Ishikawa (cell line): ENCODE measurements at regions not wholly inside any gene's neighbourhood (a gene's known extent, or its start where the extent isn't known, plus 50 kb on each side); places are given as distances from the start of the nearest gene placed in this dataset.

Experiments
- CEBPB ChIP-seq: IDR thresholded peaks from 2 replicates; pipeline ENCODE4 v1.6.1; 2012
- CREB1 ChIP-seq: IDR thresholded peaks from 2 replicates; pipeline ENCODE4 v1.6.1; 2012; ENCODE audit warnings: low read depth
- EGR1 ChIP-seq: IDR thresholded peaks from 2 replicates; pipeline ENCODE4 v1.6.1; 2012
- EP300 ChIP-seq: IDR thresholded peaks from 2 replicates; pipeline ENCODE4 v1.6.1; 2012; ENCODE audit warnings: borderline replicate concordance
- FOXM1 ChIP-seq: IDR thresholded peaks from 2 replicates; pipeline ENCODE4 v1.6.1; 2012; ENCODE audit warnings: low read depth, borderline replicate concordance
- NFIC ChIP-seq: IDR thresholded peaks from 2 replicates; pipeline ENCODE4 v1.6.1; 2012
- RAD21 ChIP-seq: IDR thresholded peaks from 2 replicates; pipeline ENCODE4 v1.6.1; 2012; ENCODE audit warnings: low read depth
- TAF1 ChIP-seq: IDR thresholded peaks from 2 replicates; pipeline ENCODE4 v1.6.1; 2012; ENCODE audit warnings: low read depth, mild to moderate bottlenecking
- TEAD4 ChIP-seq: IDR thresholded peaks from 2 replicates; pipeline ENCODE4 v1.6.1; 2012
- YY1 ChIP-seq: IDR thresholded peaks from 2 replicates; pipeline ENCODE4 v1.6.1; 2012; ENCODE audit warnings: low read depth
- ZBTB7A ChIP-seq: IDR thresholded peaks from 2 replicates; pipeline ENCODE4 v1.6.1; 2012; ENCODE audit warnings: low read depth
- TF ChIP-seq, protein P1 (sequence below): IDR thresholded peaks from 2 replicates; pipeline ENCODE4 v1.6.1; 2012; ENCODE audit warnings: low read depth, mild to moderate bottlenecking
- TF ChIP-seq, protein P2 (sequence below): IDR thresholded peaks from 2 replicates; pipeline ENCODE4 v1.6.1; 2012
- TF ChIP-seq, protein P3 (sequence below): IDR thresholded peaks from 2 replicates; pipeline ENCODE4 v1.6.1; 2012

DNA sequence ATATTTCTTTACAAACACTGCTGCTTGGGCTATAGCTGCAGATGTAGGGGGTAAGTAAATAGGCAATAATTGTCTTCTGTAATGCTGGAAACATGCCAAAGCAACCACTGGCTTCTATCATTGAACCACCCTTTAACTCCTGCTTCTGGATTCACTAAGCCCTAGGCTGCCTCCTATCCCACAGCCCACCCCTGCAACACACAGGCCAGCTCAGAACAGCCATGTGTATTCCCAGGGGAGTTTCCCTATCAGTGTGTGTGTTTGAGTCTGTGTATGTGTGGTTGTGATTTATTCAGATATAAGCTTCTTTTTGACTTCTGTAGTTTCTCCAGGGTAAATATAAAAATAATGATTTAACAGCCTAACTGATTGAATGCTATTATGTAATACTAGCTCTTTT lies 291.3 kb downstream of the PCDH10 start:
- TF ChIP-seq YY1 (no peak), RAD21 (no peak), TAF1 (no peak), TEAD4 (no peak), NFIC (no peak), CEBPB (no peak), EP300 (no peak), FOXM1 (no peak), ZBTB7A (no peak), EGR1 (no peak), CREB1 (no peak)
- TF ChIP-seq, protein P1, sequence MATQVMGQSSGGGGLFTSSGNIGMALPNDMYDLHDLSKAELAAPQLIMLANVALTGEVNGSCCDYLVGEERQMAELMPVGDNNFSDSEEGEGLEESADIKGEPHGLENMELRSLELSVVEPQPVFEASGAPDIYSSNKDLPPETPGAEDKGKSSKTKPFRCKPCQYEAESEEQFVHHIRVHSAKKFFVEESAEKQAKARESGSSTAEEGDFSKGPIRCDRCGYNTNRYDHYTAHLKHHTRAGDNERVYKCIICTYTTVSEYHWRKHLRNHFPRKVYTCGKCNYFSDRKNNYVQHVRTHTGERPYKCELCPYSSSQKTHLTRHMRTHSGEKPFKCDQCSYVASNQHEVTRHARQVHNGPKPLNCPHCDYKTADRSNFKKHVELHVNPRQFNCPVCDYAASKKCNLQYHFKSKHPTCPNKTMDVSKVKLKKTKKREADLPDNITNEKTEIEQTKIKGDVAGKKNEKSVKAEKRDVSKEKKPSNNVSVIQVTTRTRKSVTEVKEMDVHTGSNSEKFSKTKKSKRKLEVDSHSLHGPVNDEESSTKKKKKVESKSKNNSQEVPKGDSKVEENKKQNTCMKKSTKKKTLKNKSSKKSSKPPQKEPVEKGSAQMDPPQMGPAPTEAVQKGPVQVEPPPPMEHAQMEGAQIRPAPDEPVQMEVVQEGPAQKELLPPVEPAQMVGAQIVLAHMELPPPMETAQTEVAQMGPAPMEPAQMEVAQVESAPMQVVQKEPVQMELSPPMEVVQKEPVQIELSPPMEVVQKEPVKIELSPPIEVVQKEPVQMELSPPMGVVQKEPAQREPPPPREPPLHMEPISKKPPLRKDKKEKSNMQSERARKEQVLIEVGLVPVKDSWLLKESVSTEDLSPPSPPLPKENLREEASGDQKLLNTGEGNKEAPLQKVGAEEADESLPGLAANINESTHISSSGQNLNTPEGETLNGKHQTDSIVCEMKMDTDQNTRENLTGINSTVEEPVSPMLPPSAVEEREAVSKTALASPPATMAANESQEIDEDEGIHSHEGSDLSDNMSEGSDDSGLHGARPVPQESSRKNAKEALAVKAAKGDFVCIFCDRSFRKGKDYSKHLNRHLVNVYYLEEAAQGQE, result no peak
- TF ChIP-seq, protein P2, sequence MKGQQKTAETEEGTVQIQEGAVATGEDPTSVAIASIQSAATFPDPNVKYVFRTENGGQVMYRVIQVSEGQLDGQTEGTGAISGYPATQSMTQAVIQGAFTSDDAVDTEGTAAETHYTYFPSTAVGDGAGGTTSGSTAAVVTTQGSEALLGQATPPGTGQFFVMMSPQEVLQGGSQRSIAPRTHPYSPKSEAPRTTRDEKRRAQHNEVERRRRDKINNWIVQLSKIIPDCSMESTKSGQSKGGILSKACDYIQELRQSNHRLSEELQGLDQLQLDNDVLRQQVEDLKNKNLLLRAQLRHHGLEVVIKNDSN, result no peak
- TF ChIP-seq, protein P3, sequence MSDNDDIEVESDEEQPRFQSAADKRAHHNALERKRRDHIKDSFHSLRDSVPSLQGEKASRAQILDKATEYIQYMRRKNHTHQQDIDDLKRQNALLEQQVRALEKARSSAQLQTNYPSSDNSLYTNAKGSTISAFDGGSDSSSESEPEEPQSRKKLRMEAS, result no peak
